Glomerular visceral epithelial cell (primary cell): ENCODE measurements at regions not wholly inside any gene's neighbourhood (a gene's known extent, or its start where the extent isn't known, plus 50 kb on each side); places are given as distances from the start of the nearest gene placed in this dataset.

ENCODE experiments used
- DNase-seq: peaks from one replicate; pipeline ENCODE4 v3.0.0-alpha.2; 2016; ENCODE audit errors: extremely low spot score

GRCh38 chr1:59143811-59144210 is 153.1 kb upstream of the FGGY start:
- DNase-seq: peak; percentile 71

- DNase-seq: no peak
Measured at GRCh38 chr1:59144959-59145358, 151.9 kb upstream of the FGGY start.

DNA sequence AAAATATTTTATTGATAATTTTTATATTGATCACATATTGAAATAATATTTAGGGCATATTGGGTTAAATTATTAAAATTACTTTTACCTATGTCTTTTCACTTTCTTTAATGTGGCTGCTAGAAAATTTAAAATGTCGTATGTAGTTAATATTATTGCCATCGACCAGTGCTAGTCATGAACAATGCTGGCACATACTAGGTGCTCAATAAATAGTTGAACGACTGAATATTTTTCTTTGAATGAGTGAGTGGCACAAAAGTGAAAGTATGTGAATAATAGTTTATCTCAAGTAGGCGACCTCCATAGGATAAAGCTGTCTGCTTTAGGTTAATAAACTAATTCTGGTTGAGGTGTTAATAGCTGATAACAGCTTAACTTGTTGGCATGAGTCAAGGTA is 150.8 kb upstream of the FGGY start:
- no peak for DNase-seq

DNA sequence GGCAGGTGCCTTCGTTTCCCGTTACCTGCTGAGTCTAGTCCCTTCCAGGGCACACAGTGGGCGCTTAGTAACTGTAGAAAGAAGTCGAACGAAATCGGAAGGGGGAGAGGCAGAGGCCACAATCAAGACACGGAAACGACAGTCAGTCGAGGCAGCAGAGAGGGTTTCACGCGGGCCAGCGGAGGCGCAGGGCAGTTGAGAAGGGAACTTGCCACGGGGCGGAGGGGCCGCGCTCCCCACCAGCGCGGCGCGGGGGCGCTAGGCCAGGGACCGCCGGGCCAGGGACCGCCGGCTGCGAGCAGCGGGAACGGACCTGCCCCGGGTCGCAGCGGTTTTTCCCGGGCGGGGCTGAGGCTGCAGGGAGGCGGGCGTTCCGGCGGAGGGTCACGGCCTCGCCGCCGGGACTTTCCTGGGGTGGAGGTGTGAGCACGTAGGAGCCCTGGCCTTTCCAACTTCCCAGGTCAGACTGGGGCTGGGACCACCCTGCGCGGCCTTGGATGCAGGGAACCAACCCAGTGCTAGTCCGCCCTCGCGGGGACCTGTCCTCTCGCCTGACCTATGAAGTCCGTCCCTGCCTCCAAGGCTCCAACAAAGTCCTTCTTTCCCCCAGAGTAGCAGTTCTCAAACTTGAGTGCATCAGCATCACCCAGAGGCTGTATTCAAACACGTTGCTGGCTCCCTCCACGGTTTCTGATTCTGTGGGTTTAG is 150.1 kb upstream of the FGGY start:
- DNase-seq: peak; percentile 70

- DNase-seq: no peak
Measured at GRCh38 chr1:59149435-59149834, 147.5 kb upstream of the FGGY start.

DNA sequence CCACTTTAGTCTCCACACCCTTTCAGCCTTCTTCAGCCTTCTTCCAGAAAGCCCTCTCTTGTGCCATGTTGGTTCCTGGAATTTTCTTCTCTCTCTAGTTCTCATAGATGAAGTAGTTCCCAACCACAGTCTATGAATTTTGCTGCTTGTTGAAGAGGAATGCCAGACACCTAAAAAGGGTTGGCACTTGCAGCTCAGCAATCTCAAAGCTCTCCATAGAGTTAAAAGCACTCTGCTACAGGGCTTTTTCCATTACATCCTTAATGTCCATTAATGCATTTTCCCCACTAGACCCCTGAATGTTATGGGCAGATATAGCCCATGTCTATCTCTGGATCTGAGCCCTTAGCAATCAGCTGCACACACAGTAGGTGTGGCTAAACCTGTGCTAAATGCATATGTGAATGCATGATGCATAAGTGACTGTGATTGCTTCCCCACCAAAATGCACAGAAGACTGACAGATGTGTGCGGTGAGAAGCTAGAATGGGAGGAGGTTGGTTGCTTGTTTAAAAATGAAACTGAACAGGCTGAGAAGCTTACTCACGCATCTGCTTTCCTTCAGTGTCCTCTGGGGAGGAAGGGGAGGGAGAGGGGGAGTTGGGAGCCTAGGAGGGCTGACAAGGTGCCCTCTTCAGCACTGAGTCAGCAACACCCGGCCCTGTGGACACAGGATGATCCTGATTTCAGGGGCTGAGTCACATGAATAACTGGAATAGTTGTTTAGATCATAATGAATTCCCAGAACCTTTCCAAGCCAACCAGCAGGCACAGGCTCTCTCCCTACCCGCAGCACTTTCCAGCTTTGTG is 146.1 kb upstream of the FGGY start:
- DNase-seq: peak; percentile 99

DNA sequence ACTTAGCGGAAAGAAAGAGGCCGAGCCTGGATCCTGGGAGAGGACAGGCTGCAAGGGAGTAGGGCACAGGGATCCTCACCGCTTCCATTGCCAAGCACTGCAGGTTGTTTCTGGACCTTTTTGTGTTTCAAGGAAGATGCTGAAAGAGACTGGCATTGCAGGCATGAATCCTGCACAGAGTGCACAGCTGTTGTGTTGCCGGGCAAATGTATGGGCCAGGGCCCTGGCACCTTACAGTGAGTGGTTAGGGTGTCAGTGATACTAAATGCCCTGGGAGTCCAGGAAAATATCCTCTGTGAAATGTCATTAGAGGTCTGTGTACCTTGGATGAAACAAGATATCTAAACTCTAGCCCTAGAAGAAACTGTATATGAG is 145.5 kb upstream of the FGGY start:
- DNase-seq: peak; percentile 22

DNA sequence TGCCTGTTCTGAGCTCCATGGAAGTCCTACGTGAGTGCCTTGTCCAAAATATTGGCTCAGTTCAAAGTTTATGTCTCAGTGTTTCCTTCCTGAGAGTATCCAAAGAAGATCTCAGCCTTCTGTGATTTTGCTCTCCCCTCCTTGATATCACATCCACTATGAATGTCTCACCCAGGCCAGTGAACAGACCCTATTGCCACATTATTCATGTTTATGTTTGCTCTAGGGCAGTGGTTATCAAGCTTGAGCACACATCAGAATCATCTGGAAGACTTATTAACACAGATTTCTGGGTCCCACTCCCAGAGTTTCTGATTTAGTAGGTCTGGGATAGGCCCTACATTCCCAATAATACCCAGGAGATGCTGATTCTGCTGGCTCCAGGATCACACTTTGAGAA is 145.0 kb upstream of the FGGY start:
- DNase-seq: no peak

GRCh38 chr1:59152511-59152910 is 144.4 kb upstream of the FGGY start:
- no peak for DNase-seq

DNA sequence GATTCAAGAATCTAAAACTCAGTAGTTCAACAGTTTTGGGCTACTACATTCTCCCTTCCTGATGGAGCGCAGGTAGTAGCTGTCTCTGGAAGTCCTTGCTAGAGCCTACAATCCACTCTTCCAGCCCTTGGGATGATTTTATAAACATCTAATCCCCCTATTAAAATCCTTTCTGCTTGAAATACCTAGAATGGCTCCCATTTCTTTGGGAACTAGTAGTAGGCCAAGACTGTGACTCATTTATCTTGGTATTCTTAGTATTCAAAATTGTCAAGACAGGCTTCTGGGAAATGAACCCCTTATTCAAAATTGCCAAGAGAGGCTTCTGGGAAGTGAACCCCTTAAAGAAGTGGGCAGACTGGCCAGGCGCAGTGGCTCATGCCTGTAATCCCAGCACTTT is 142.5 kb upstream of the FGGY start:
- DNase-seq: no peak

DNA sequence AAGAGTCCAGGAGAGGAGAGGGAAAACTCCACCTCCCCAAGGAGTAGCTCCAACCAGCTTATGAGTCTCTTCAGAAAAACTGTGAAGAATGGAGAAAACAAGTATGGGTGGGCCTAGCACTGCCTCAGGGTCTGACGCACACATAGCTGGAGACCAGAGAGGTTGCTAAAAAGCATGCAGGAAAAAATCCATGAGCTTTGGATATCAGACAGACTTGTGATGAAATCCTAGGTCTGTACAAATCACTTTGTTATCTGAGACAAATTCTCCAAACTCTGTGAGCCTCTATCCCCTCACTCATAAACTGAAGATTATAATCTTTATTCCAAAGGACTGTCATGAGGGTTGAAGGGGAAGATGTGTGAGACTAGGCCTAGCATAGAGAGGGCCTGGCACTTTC is 141.5 kb upstream of the FGGY start:
- no peak for DNase-seq

DNA sequence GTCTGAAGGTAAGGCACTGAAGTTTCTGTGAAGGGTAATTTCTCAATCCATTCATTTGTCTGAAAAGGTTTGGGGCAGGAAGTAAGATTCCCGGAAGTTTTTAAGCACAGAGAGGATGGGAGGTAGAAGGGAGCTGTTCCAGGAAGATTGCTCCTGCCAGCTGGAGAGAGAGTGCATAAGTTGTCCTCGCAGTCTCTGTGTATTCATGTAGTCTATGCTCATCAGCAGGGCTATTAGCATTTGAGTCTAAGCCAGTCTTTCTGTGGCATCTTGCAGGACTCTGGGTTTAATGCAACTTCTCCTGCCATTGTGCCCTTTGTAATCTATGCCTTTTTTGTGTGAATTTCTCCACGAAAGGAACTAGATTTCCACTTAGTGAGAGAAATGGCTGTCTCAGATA is 140.8 kb upstream of the FGGY start:
- DNase-seq: no peak

GRCh38 chr1:59156526-59157199 is 140.2 kb upstream of the FGGY start:
- DNase-seq: peak; percentile 46

DNA sequence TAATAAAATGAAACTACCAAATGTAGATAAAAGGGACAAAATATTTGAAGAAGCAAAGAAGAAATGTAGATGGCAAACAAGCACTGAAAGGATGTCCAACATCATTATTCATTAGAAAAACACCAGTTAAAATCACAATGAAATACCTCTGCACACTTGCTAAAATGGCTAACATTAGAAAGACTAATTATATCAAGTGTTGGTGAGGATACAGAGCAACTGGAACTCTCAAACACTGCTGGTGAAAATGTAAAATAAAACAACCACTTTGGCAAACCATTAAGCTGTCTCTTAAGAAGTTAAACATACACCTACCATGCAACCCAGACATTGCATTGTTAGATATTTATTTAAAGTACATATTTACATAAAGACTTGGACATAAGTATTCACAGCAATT is 138.6 kb upstream of the FGGY start:
- no peak for DNase-seq

DNA sequence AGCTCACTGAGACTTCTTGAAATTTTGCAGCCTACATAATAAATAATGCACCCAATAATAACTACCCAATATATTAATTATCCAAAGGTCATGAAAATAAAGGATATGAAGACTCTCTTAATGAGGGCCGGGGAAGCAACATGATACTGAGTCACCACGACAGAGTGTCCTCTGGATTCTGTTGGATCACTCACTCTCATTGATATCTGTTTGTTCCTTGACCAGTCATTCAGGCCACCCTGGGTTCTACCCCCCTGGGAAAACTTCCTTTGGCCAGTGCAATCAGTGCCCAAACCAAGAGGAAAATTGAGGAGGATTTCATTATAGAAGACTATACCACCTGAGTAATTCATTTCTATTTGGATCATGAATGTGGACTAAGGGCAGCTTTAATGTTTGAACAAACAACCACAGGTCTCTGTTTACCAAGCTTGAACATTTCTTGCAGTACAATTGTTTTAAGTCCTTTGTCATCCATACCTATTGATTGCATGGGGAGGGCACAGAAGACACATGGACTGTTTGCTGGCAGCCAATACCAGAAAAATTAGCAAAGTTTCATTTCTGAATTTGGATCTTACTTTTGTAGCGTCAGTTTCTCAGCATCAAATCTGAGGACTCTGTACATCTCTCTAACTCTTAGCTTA is 137.2 kb upstream of the FGGY start:
- DNase-seq: no peak

GRCh38 chr1:59161136-59161535 is 135.8 kb upstream of the FGGY start:
- no peak for DNase-seq

- no peak for DNase-seq
Measured at GRCh38 chr1:59162665-59163064, 134.2 kb upstream of the FGGY start.

DNA sequence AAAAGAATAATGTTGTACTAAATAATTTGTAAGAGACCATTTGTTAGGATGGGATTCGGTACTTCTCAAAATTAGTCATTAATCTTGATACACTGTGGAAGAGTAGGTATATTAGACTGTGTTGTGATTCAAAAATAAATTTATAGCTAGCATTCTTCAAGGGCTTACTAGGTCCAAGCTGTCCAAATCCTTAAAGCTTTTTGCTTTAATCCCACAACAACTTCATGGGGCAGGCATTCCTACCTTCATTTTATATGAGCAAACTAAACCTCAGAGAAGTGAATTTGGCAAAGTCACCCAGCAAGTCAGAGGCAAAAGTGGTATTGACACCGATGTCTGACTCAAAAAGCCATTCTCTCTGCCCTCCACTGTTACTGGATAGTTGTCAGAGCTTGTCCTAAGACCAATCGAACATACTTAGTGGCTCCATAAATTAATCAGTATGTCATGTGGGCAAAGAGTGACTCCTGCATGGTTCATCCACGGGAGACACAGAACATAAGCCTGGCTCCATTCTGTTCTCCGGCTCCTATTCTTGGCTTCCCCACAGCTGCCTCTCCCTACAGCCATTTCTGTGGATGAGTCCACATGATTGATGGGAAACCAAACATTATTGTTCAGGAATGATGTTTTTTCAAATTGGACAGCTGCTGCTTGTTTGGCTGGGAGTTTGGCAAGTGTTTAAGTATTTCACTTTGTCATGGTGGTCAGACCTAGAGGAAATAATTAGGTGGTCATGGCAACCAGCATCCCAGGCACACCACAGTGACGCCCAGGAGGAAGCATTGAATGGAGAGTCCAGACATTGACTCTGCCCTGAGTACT is 133.4 kb upstream of the FGGY start:
- DNase-seq: no peak

GRCh38 chr1:59164371-59164770 is 132.5 kb upstream of the FGGY start:
- no peak for DNase-seq

DNA sequence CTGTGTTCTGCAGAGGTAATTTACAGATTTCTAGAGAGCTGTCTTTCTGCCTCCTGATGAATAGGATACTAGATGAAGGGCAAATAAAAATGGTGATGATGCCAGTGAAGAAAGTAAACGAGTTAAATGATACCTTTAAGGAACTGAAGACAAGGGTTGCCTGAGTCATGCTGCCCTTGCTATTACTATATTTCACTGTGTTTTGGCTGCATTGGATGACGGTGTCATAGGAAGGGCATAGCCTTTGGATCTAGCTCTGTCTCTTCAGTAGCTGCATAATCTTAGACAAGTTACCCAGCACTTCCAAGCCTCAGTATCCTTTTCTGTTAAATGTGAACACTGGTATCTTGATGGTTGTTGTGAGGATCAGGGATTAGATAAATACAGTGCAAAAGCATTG is 131.5 kb upstream of the FGGY start:
- no peak for DNase-seq

DNA sequence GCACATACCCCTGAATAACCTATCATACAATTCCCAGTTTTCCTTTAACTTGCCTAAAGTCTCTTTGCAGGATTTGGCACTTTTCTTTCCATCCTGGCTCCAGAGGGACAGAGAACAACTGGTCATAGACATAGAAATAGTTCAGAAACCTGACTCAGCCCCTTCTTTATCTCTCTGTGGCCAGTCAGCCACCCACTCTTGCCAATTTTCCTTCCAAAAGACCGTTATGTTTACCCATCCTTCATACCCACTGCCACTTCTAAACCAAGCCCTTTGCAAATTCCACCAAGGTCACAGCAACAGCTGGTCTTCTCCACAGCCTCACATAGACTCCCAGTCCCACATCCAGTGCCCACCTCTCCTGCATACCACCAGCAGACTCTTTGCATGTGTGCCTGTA is 127.2 kb upstream of the FGGY start:
- DNase-seq: no peak

GRCh38 chr1:59170659-59171058 is 126.2 kb upstream of the FGGY start:
- no peak for DNase-seq
